GM12878 (cell line): ENCODE measurements at regions not wholly inside any gene's neighbourhood (a gene's known extent, or its start where the extent isn't known, plus 50 kb on each side); places are given as distances from the start of the nearest gene placed in this dataset.

Source experiments
- ATAC-seq: fragments of 200-7000 bp; cut with Tn5 transposase; 3 replicates; pipeline ENCODE4 v1.9.1; 2020; ENCODE audit warnings: mild to moderate bottlenecking, moderate library complexity
- BruUV-seq: library from RNA; stranded (reverse); fragments of 400-500 nt; replicated peaks from 2 replicates; lab custom pipeline; 2021; lab: Mats Ljungman, UMichigan
- CTCF ChIA-PET: fragments of 300-600 bp; sonication (Branson Sonifier 250); formaldehyde crosslinking; extraction: SDS; loops from one replicate; lab custom pipeline; 2021; ENCODE audit warnings: inconsistent platforms; lab: Yijun Ruan, JAX
- POLR2A ChIA-PET: fragments of 350-600 bp; formaldehyde crosslinking; extraction: SDS; loops from one replicate; lab custom pipeline; 2021; ENCODE audit warnings: inconsistent platforms; lab: Charles Lee
- RAD21 ChIA-PET: fragments of 300-600 bp; sonication (Branson Sonifier 250); formaldehyde crosslinking; loops from one replicate; lab custom pipeline; 2023; ENCODE audit warnings: antibody characterized with exemption; ENCODE audit not compliant: unreplicated experiment; lab: Charles Lee
- SMC1A ChIA-PET: fragments of 300-600 bp; sonication (Branson Sonifier 250); formaldehyde crosslinking; loops from one replicate; lab custom pipeline; 2023; ENCODE audit not compliant: unreplicated experiment, uncharacterized antibody; lab: Charles Lee
- DNase-seq: peaks from one replicate; pipeline ENCODE4 v3.0.0-alpha.2; 2011; ENCODE audit warnings: low read depth, low spot score
- FAIRE-seq: peaks from 3 replicates; lab custom pipeline; 2011; peaks lifted over from hg19 to GRCh38; lab: Jason Lieb, UNC
- H2AFZ ChIP-seq: 2 replicates; pipeline ENCODE4 v1.6.0; 2011; ENCODE audit warnings: low read depth, low read length, control low read depth; ENCODE audit not compliant: control insufficient read depth
- H3K27ac ChIP-seq: 2 replicates; pipeline ENCODE4 v1.5.1; 2011; ENCODE audit warnings: control low read depth; ENCODE audit not compliant: control insufficient read depth, insufficient read depth
- H3K27me3 ChIP-seq, 2 experiments: replicated peaks in 1 of 2; 2 replicates each; pipeline versions ENCODE4 v1.6.0 to v1.6.1; 2011; ENCODE audit warnings: low read length in 1 of 2; ENCODE audit not compliant: control insufficient read depth in 2 of 2, insufficient read depth in 2 of 2
- H3K36me3 ChIP-seq, 2 experiments: 2 replicates each; pipeline ENCODE4 v1.5.1; 2011; ENCODE audit warnings: low read length in 1 of 2; ENCODE audit not compliant: control insufficient read depth in 2 of 2, insufficient read depth in 2 of 2
- H3K4me1 ChIP-seq: 2 replicates; pipeline ENCODE4 v1.6.1; 2011; ENCODE audit warnings: mild to moderate bottlenecking, low read length, moderate library complexity, mixed read lengths; ENCODE audit not compliant: control insufficient read depth, insufficient read depth
- H3K4me2 ChIP-seq: 2 replicates; pipeline ENCODE4 v1.6.0; 2011; ENCODE audit warnings: control low read depth; ENCODE audit not compliant: control insufficient read depth, insufficient read depth
- H3K4me3 ChIP-seq: fragments of 200-600 bp; sonication (generic); 2 replicates; pipeline ENCODE4 v1.5.1; 2016
- H3K79me2 ChIP-seq: 2 replicates; pipeline ENCODE4 v1.6.0; 2011; ENCODE audit warnings: low read length; ENCODE audit not compliant: control insufficient read depth, insufficient read depth
- H3K9ac ChIP-seq: 2 replicates; pipeline ENCODE4 v1.8.0; 2011; ENCODE audit warnings: low read length, control low read depth, mixed read lengths; ENCODE audit not compliant: control insufficient read depth, insufficient read depth
- H3K9me3 ChIP-seq: replicated peaks from 3 replicates; pipeline ENCODE4 v1.5.1; 2011; ENCODE audit warnings: mild to moderate bottlenecking, low read length; ENCODE audit not compliant: control insufficient read depth, insufficient read depth
- H4K20me1 ChIP-seq: 2 replicates; pipeline ENCODE4 v1.6.0; 2011; ENCODE audit not compliant: control insufficient read depth, insufficient read depth
- BACH1 ChIP-seq: fragments of 450-650 bp; IDR thresholded peaks from 2 replicates; pipeline ENCODE4 v1.6.1; 2017; ENCODE audit warnings: mild to moderate bottlenecking, borderline replicate concordance
- BHLHE40 ChIP-seq, 2 experiments: fragments of 450-650 bp in 1 of 2; IDR thresholded peaks; 2 replicates each; pipeline ENCODE4 v1.6.1; 2011 to 2017; ENCODE audit warnings: low read depth in 2 of 2, borderline replicate concordance in 1 of 2, improper control_type of control experiment in 1 of 2, low read length in 1 of 2, mild to moderate bottlenecking in 1 of 2
- BRCA1 ChIP-seq: IDR thresholded peaks from 2 replicates; pipeline ENCODE4 v1.6.1; 2011; ENCODE audit warnings: low read depth, low read length, improper control_type of control experiment
- CREB1 ChIP-seq: IDR thresholded peaks from 2 replicates; pipeline ENCODE4 v1.6.1; 2012; ENCODE audit warnings: low read depth, mild to moderate bottlenecking, inconsistent platforms
- CREM ChIP-seq: IDR thresholded peaks from 2 replicates; pipeline ENCODE4 v1.6.1; 2014; ENCODE audit warnings: antibody characterized with exemption, low read depth
- KDM1A ChIP-seq: fragments of 200-600 bp; sonication (generic); IDR thresholded peaks from 2 replicates; pipeline ENCODE4 v1.6.1; 2016; ENCODE audit warnings: borderline replicate concordance
- MEF2B ChIP-seq: fragments of 450-650 bp; IDR thresholded peaks from 2 replicates; pipeline ENCODE4 v1.6.1; 2018; ENCODE audit warnings: mild to moderate bottlenecking, moderate library complexity; ENCODE audit not compliant: partially characterized antibody, poor library complexity, severe bottlenecking
- MXI1 ChIP-seq: fragments of 150-350 bp; IDR thresholded peaks from 2 replicates; pipeline ENCODE4 v1.6.1; 2011; ENCODE audit warnings: low read depth, mild to moderate bottlenecking, inconsistent platforms, low read length, improper control_type of control experiment
- NKRF ChIP-seq: fragments of 450-650 bp; conservative IDR thresholded peaks from 2 replicates; pipeline ENCODE4 v1.6.1; 2017; ENCODE audit warnings: mild to moderate bottlenecking, moderate library complexity
- PBX3 ChIP-seq: IDR thresholded peaks from 2 replicates; pipeline ENCODE4 v1.6.1; 2011; ENCODE audit warnings: mild to moderate bottlenecking, low read depth, low read length, moderate library complexity; ENCODE audit not compliant: insufficient replicate concordance
- POLR2AphosphoS5 ChIP-seq: IDR thresholded peaks from 2 replicates; pipeline ENCODE4 v1.6.1; 2011; ENCODE audit warnings: mild to moderate bottlenecking, low read length, inconsistent platforms
- POU2F2 ChIP-seq: IDR thresholded peaks from 3 replicates; pipeline ENCODE4 v1.6.1; 2011; ENCODE audit warnings: low read depth, mild to moderate bottlenecking, low read length, borderline replicate concordance
- SMC3 ChIP-seq: IDR thresholded peaks from 2 replicates; pipeline ENCODE4 v1.6.1; 2011; ENCODE audit warnings: low read length, improper control_type of control experiment, borderline replicate concordance
- SPI1 ChIP-seq: IDR thresholded peaks from 2 replicates; pipeline ENCODE4 v1.6.1; 2011; ENCODE audit warnings: low read depth, mild to moderate bottlenecking, low read length, moderate library complexity, borderline replicate concordance; ENCODE audit not compliant: insufficient read depth
- SREBF2 ChIP-seq: IDR thresholded peaks from 2 replicates; pipeline ENCODE4 v1.6.1; 2012; ENCODE audit warnings: mild to moderate bottlenecking, low read length
- TBL1XR1 ChIP-seq: IDR thresholded peaks from 2 replicates; pipeline ENCODE4 v1.6.1; 2012; ENCODE audit warnings: low read depth, low read length, improper control_type of control experiment
- TCF7 ChIP-seq: IDR thresholded peaks from 2 replicates; pipeline ENCODE4 v1.6.1; 2014; ENCODE audit warnings: antibody characterized with exemption, borderline replicate concordance
- ZNF622 ChIP-seq: fragments of 450-650 bp; IDR thresholded peaks from 2 replicates; pipeline ENCODE4 v1.6.1; 2017; ENCODE audit warnings: mild to moderate bottlenecking, inconsistent platforms
- WGBS: methylation state at CpG from one replicate; pipeline ENCODE4 v1.1.6; 2016; ENCODE audit warnings: low lambda C conversion rate; ENCODE audit not compliant: insufficient replicate concordance, insufficient coverage; ENCODE audit errors: missing lambda C conversion rate; 5-methylcytosine and 5-hydroxymethylcytosine counted together
- in situ Hi-C: fragments of 300-500 bp; cut with MboI; formaldehyde crosslinking; loops from 9 replicates; pipeline ENCODE4 v1.14.3; 2018; ENCODE audit warnings: mixed read lengths
- intact Hi-C: fragments of 100-400 bp; cut with micrococcal nuclease; formaldehyde crosslinking; loops from one replicate; pipeline ENCODE4 v1.14.2; 2022; ENCODE audit not compliant: unreplicated experiment
- TF ChIP-seq, protein P1 (sequence below): IDR thresholded peaks from 2 replicates; pipeline ENCODE4 v1.6.1; 2012; ENCODE audit warnings: mild to moderate bottlenecking, low read depth, low read length

DNA sequence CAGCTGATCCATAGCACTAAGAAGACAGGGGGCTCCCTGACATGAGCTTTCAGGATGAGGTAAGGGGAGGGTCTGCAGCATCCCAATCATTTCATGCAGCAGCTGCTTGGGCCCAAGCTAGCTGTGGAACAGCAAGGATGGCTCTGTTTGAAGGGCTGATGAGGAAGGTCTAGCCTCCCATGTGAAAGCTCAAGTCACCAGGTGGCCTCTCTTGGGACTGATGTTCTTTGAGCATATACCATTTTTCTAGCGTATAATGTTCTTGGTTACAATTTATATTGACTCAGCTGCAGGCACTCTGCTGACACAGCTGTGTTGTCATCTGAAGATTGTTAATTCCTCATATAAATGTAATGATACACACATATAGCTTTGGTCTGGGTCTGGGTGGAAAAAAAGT lies 87.0 kb downstream of the CD200R1L start (continued):
- TF ChIP-seq, protein P1, sequence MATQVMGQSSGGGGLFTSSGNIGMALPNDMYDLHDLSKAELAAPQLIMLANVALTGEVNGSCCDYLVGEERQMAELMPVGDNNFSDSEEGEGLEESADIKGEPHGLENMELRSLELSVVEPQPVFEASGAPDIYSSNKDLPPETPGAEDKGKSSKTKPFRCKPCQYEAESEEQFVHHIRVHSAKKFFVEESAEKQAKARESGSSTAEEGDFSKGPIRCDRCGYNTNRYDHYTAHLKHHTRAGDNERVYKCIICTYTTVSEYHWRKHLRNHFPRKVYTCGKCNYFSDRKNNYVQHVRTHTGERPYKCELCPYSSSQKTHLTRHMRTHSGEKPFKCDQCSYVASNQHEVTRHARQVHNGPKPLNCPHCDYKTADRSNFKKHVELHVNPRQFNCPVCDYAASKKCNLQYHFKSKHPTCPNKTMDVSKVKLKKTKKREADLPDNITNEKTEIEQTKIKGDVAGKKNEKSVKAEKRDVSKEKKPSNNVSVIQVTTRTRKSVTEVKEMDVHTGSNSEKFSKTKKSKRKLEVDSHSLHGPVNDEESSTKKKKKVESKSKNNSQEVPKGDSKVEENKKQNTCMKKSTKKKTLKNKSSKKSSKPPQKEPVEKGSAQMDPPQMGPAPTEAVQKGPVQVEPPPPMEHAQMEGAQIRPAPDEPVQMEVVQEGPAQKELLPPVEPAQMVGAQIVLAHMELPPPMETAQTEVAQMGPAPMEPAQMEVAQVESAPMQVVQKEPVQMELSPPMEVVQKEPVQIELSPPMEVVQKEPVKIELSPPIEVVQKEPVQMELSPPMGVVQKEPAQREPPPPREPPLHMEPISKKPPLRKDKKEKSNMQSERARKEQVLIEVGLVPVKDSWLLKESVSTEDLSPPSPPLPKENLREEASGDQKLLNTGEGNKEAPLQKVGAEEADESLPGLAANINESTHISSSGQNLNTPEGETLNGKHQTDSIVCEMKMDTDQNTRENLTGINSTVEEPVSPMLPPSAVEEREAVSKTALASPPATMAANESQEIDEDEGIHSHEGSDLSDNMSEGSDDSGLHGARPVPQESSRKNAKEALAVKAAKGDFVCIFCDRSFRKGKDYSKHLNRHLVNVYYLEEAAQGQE: no peak
- TF ChIP-seq BHLHE40 (IDR thresholded peaks at IDR 0.05; ENCODE audit: borderline replicate concordance in 1 of 2, low read depth in 2 of 2, low read length in 1 of 2): no peak
- no peak for TF ChIP-seq SREBF2
- no peak for TF ChIP-seq BACH1
- TF ChIP-seq CREB1: no peak
- no peak for TF ChIP-seq TBL1XR1
- TF ChIP-seq POU2F2: no peak
- no peak for TF ChIP-seq SPI1
- TF ChIP-seq ZNF622: no peak

DNA sequence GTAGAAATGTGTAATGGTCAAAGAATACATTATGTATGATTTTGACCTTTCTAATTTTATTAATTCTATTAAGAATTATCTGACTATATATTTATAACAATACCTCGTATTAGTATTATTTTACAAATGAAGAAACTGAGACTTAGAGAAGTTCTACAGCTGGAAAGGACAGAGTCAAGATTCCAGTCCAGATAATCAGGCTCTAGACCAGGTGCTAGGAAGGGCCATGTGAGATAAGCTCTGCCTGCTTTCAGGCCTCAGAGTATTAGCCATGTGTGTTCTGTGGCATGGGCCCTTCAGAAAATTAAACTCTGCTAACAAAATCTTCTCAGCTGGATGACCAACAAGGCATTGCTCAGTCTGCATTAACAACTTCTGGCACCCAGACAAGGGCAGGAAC lies 87.5 kb downstream of the CD200R1L start:
- H3K4me3 ChIP-seq: no peak overlapping the region
- no peak for FAIRE-seq
- no peaks in the 10 kb centered on the region for H3K27me3 ChIP-seq
- no peaks in the 10 kb centered on the region for H3K36me3 ChIP-seq
- DNase-seq: no peak
- no peak overlapping the region for H3K9ac ChIP-seq
- H3K9me3 ChIP-seq: peaks cover 5% of the 10 kb centered on the region
- 78% methylated on average over 1 of the region's 1 CpG for WGBS
- ChIA-PET RAD21 (interaction anchor here (1.0 kb wide), 1 partner anchor 15 kb away, joined by 5 read pairs; no protein-coding TSS in a partner anchor), CTCF (interaction anchor here (1.2 kb wide), 1 partner anchor 9 kb away, joined by 4 read pairs; no protein-coding TSS in a partner anchor), POLR2A (interaction anchor here (1.2 kb wide), 1 partner anchor 15 kb away, joined by 3 read pairs; no protein-coding TSS in a partner anchor), SMC1A (interaction anchor here (0.6 to 1.3 kb wide), 4 partner anchors 9 to 48 kb away, joined by 3 read pairs; no protein-coding TSS in a partner anchor)
- H2AFZ ChIP-seq: no peak overlapping the region
- H3K79me2 ChIP-seq: no peaks in the 10 kb centered on the region
- no peak overlapping the region for H3K27ac ChIP-seq
- no peaks in the 10 kb centered on the region for H4K20me1 ChIP-seq
- intact Hi-C loops (no loop called here), in situ Hi-C loops (no loop called here)
- no peaks in the 10 kb centered on the region for H3K4me1 ChIP-seq
- ATAC-seq: no peak
- H3K4me2 ChIP-seq: no peak overlapping the region
- no TSS peak for BruUV-seq
- no peak for TF ChIP-seq SMC3
- no peak for TF ChIP-seq PBX3
- TF ChIP-seq BRCA1: no peak
- no peak for TF ChIP-seq POLR2AphosphoS5
- no peak for TF ChIP-seq TCF7
- no peak for TF ChIP-seq CREM
- no peak for TF ChIP-seq MXI1
- no peak for TF ChIP-seq KDM1A
- no peak for TF ChIP-seq NKRF
- no peak for TF ChIP-seq MEF2B
